Ovary (tissue), 3 donors: ENCODE measurements at regions not wholly inside any gene's neighbourhood (a gene's known extent, or its start where the extent isn't known, plus 50 kb on each side); places are given as distances from the start of the nearest gene placed in this dataset.

Experiments
- POLR2A ChIP-seq: fragments of 450-650 bp; IDR thresholded peaks from one replicate; pipeline ENCODE4 v1.6.1; 2017; ENCODE audit warnings: antibody characterized with exemption, mild to moderate bottlenecking, moderate library complexity
- TF ChIP-seq, protein P1 (sequence below), 3 donors: fragments of 450-650 bp in 2 of 3; fragments of 200-600 bp in 1 of 3; IDR thresholded peaks; one replicate each; pipeline versions ENCODE4 v1.5.1 to v1.8.0; 2016 to 2022; ENCODE audit warnings: antibody characterized with exemption in 3 of 3, mild to moderate bottlenecking in 1 of 3
- donor health status: DM: no; HTN: no; CAD: no.

DNA sequence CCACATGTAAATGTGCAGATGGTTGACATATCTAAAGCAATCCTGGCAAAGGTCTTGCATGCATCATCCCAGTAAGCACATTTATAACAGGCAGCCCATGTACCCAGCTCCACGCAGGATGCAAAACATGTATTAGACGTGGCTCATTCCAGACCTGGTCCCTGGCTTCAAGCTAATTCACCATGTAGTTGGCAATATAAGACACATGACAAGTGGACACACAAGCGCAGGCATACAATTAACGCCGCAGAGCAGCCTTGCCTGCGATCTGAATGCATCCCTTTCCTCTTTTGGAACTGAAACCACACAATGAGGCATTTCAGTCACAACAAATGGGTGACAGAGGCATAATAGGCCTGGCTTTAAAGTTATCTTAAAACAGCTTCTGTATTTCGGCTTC is 114.5 kb upstream of the TRIM2 start:
- TF ChIP-seq, protein P1, sequence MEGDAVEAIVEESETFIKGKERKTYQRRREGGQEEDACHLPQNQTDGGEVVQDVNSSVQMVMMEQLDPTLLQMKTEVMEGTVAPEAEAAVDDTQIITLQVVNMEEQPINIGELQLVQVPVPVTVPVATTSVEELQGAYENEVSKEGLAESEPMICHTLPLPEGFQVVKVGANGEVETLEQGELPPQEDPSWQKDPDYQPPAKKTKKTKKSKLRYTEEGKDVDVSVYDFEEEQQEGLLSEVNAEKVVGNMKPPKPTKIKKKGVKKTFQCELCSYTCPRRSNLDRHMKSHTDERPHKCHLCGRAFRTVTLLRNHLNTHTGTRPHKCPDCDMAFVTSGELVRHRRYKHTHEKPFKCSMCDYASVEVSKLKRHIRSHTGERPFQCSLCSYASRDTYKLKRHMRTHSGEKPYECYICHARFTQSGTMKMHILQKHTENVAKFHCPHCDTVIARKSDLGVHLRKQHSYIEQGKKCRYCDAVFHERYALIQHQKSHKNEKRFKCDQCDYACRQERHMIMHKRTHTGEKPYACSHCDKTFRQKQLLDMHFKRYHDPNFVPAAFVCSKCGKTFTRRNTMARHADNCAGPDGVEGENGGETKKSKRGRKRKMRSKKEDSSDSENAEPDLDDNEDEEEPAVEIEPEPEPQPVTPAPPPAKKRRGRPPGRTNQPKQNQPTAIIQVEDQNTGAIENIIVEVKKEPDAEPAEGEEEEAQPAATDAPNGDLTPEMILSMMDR (IDR thresholded peaks at IDR 0.05): no peak
- no peak for TF ChIP-seq POLR2A
